ENCODE measurements at regions not wholly inside any gene's neighbourhood (a gene's known extent, or its start where the extent isn't known, plus 50 kb on each side); places are given as distances from the start of the nearest gene placed in this dataset.
"Not testable (repeated sequence)": the region's sequence is repeated elsewhere in the genome, so short reads cannot be mapped to it uniquely, and the experiment has no call there.

GRCh38 chr10:53441843-53442242, 669.3 kb upstream of the MBL2 start:
- no peak for TF ChIP-seq CTCF (IDR thresholded peaks at IDR 0.05; ENCODE audit: unreplicated experiment)
- peaks cover 8% of the 10 kb centered on the region for H3K9me3 Mint-ChIP-seq (ENCODE audit: unreplicated experiment)
- H3K27me3 Mint-ChIP-seq (ENCODE audit: insufficient read depth, unreplicated experiment): no peaks in the 10 kb centered on the region
- no peak overlapping the region for H3K27ac Mint-ChIP-seq (ENCODE audit: low read depth, unreplicated experiment)
- peaks cover 6% of the 10 kb centered on the region for H3K4me1 Mint-ChIP-seq (ENCODE audit: insufficient read depth, unreplicated experiment)
- no peak overlapping the region for H3K4me3 Mint-ChIP-seq (ENCODE audit: unreplicated experiment)
- H3K36me3 Mint-ChIP-seq (ENCODE audit: insufficient read depth, unreplicated experiment): no peaks in the 10 kb centered on the region
- ChIA-PET POLR2A (no interaction called here), CTCF (interaction anchor here (1.0 to 1.6 kb wide), 2 partner anchors 11 to 624 kb away, joined by 3 to 4 read pairs; no protein-coding TSS in a partner anchor)
- intact Hi-C loops (cut with micrococcal nuclease): no loop called here
- no peak for DNase-seq (ENCODE audit: unreplicated experiment)
- BruUV-seq (replicated peaks): no TSS peak

GRCh38 chr10:53440601-53441000, 668.0 kb upstream of the MBL2 start:
- no peak for TF ChIP-seq CTCF (IDR thresholded peaks at IDR 0.05; ENCODE audit: unreplicated experiment)
- no peaks in the 10 kb centered on the region for H3K36me3 Mint-ChIP-seq (ENCODE audit: insufficient read depth, unreplicated experiment)
- ChIA-PET CTCF (interaction anchor here (1.1 to 1.6 kb wide), 2 partner anchors 9 to 12 kb away, joined by 3 read pairs; no protein-coding TSS in a partner anchor), POLR2A (no interaction called here)
- H3K4me3 Mint-ChIP-seq (ENCODE audit: unreplicated experiment): no peak overlapping the region
- H3K27me3 Mint-ChIP-seq (ENCODE audit: insufficient read depth, unreplicated experiment): no peaks in the 10 kb centered on the region
- intact Hi-C loops (cut with micrococcal nuclease): no loop called here
- H3K9me3 Mint-ChIP-seq (ENCODE audit: unreplicated experiment): peaks cover 8% of the 10 kb centered on the region
- no peak for DNase-seq (ENCODE audit: unreplicated experiment)
- peaks cover 6% of the 10 kb centered on the region for H3K4me1 Mint-ChIP-seq (ENCODE audit: insufficient read depth, unreplicated experiment)
- no peak overlapping the region for H3K27ac Mint-ChIP-seq (ENCODE audit: low read depth, unreplicated experiment)
- no TSS peak for BruUV-seq (replicated peaks)

GRCh38 chr10:53439075-53439474, 666.5 kb upstream of the MBL2 start:
- POLR2A ChIA-PET; intact Hi-C loops (cut with micrococcal nuclease); H3K27ac Mint-ChIP-seq (ENCODE audit: low read depth, unreplicated experiment); BruUV-seq (replicated peaks); H3K4me3 Mint-ChIP-seq (ENCODE audit: unreplicated experiment); H3K27me3 Mint-ChIP-seq (ENCODE audit: insufficient read depth, unreplicated experiment); H3K9me3 Mint-ChIP-seq (ENCODE audit: unreplicated experiment); H3K36me3 Mint-ChIP-seq (ENCODE audit: insufficient read depth, unreplicated experiment); H3K4me1 Mint-ChIP-seq (ENCODE audit: insufficient read depth, unreplicated experiment); DNase-seq (ENCODE audit: unreplicated experiment): not testable (repeated sequence)
- CTCF ChIA-PET: interaction anchor here (0.7 to 0.9 kb wide), 2 partner anchors 196 to 1623 kb away, joined by 3 read pairs; no protein-coding TSS in a partner anchor

- Mint-ChIP-seq H3K27ac (ENCODE audit: low read depth, unreplicated experiment) (no peak overlapping the region), H3K4me3 (ENCODE audit: unreplicated experiment) (no peak overlapping the region), H3K9me3 (ENCODE audit: unreplicated experiment) (no peaks in the 10 kb centered on the region), H3K36me3 (ENCODE audit: insufficient read depth, unreplicated experiment) (no peaks in the 10 kb centered on the region), H3K27me3 (ENCODE audit: insufficient read depth, unreplicated experiment) (no peaks in the 10 kb centered on the region), H3K4me1 (ENCODE audit: insufficient read depth, unreplicated experiment) (peaks cover 6% of the 10 kb centered on the region)
- ChIA-PET POLR2A (no interaction called here), CTCF (no interaction called here)
- no peak for TF ChIP-seq CTCF (IDR thresholded peaks at IDR 0.05; ENCODE audit: unreplicated experiment)
- no TSS peak for BruUV-seq (replicated peaks)
- intact Hi-C loops (cut with micrococcal nuclease): no loop called here
- no peak for DNase-seq (ENCODE audit: unreplicated experiment)
These were observed 661.8 kb upstream of the MBL2 start for GRCh38 chr10:53434413-53434812.

- no peak for DNase-seq (ENCODE audit: unreplicated experiment)
- ChIA-PET CTCF (interaction anchor here (0.6 kb wide), 1 partner anchor 237 kb away, joined by 3 read pairs; no protein-coding TSS in a partner anchor), POLR2A (no interaction called here)
- Mint-ChIP-seq H3K27me3 (ENCODE audit: insufficient read depth, unreplicated experiment) (no peaks in the 10 kb centered on the region), H3K4me3 (ENCODE audit: unreplicated experiment) (no peak overlapping the region), H3K9me3 (ENCODE audit: unreplicated experiment) (no peaks in the 10 kb centered on the region), H3K4me1 (ENCODE audit: insufficient read depth, unreplicated experiment) (no peaks in the 10 kb centered on the region), H3K36me3 (ENCODE audit: insufficient read depth, unreplicated experiment) (no peaks in the 10 kb centered on the region), H3K27ac (ENCODE audit: low read depth, unreplicated experiment) (no peak overlapping the region)
- BruUV-seq (replicated peaks): no TSS peak
- no peak for TF ChIP-seq CTCF (IDR thresholded peaks at IDR 0.05; ENCODE audit: unreplicated experiment)
- intact Hi-C loops (cut with micrococcal nuclease): no loop called here
These were observed 659.5 kb upstream of the MBL2 start for GRCh38 chr10:53432035-53432434.
